22Rv1 (cell line): ENCODE measurements at regions not wholly inside any gene's neighbourhood (a gene's known extent, or its start where the extent isn't known, plus 50 kb on each side); places are given as distances from the start of the nearest gene placed in this dataset.

Experiments used
- H3K27ac ChIP-seq: fragments of 450-650 bp; 2 replicates; pipeline ENCODE4 v1.5.1; 2017
- ZFX ChIP-seq: fragments of 450-650 bp; IDR thresholded peaks from 2 replicates; pipeline ENCODE4 v1.6.1; 2017; ENCODE audit warnings: antibody characterized with exemption, borderline replicate concordance
- TF ChIP-seq, protein P1 (sequence below): fragments of 450-650 bp; IDR thresholded peaks from 2 replicates; pipeline ENCODE4 v1.5.1; 2017; ENCODE audit warnings: mild to moderate bottlenecking

DNA sequence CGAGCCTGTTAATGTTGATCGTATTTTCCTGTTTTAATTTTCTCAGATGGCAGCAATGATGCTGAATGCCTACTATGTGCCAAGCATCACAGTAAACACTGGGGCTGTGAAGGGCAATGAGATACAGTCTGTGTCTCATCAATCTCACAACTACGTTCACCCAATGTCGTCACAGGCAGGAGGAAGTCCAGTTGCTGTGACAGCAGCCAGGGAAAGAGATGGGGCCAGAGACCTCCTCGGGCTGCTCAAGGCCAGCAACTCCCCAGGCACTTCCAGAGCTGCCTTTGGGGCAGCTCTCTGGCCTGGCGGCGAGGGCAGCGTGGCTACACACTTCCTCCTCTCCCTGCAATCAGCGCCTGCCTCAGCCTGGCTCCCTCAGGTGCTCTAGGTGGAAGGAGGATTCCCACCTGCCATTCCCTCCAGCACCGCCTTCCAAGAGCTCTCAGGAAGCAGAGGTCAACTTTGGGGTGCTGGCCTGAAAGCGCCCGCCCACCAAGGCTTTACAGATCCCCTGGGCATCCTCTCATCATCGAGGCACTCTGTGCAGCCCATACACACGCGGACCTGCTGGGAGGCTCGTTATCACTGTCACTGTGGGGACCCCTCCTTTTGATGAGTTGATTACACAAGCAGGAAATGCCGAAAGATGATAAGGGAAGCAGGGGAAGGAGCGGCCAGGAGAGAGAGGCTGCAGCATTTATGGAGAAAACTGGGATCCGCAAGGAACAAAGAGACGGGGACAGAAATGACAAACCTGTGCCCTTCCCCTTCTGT, 159.2 kb downstream of the ZDHHC21 start:
- TF ChIP-seq, protein P1, sequence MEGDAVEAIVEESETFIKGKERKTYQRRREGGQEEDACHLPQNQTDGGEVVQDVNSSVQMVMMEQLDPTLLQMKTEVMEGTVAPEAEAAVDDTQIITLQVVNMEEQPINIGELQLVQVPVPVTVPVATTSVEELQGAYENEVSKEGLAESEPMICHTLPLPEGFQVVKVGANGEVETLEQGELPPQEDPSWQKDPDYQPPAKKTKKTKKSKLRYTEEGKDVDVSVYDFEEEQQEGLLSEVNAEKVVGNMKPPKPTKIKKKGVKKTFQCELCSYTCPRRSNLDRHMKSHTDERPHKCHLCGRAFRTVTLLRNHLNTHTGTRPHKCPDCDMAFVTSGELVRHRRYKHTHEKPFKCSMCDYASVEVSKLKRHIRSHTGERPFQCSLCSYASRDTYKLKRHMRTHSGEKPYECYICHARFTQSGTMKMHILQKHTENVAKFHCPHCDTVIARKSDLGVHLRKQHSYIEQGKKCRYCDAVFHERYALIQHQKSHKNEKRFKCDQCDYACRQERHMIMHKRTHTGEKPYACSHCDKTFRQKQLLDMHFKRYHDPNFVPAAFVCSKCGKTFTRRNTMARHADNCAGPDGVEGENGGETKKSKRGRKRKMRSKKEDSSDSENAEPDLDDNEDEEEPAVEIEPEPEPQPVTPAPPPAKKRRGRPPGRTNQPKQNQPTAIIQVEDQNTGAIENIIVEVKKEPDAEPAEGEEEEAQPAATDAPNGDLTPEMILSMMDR = no peak
- no peak for TF ChIP-seq ZFX
- H3K27ac ChIP-seq = no peak overlapping the region

DNA sequence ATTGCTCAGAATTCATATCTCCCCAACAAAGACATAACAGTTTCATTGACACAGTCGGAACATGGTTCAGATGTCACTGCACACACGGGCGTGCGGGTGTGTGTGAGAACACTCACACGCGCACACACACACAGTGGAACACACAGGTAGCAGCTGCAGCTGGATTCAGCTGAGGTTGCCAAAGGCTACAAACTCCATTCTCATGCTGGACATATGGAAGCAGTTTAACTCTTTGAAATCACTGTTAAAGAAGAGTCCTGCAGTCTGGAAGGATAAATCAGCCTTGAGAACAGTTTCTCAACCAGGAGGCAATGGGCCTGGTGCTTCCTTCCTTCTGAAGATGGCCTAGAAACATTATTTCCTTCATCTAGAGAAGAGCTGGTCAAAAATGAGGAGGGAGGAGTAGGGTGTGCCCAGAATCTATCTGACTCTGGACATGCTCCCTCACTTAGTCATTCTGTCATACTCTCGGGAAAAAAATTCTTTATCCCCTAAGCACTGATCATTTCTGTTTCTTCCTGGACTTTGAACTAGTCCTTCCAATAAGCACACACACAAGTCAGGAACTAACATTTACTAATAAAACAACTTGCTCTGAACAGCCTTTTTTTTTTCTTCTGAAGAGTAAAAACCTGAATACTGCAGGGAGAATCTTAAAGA, 160.6 kb downstream of the ZDHHC21 start:
- TF ChIP-seq ZFX = no peak
- TF ChIP-seq, protein P1 = no peak
- H3K27ac ChIP-seq = no peak overlapping the region

DNA sequence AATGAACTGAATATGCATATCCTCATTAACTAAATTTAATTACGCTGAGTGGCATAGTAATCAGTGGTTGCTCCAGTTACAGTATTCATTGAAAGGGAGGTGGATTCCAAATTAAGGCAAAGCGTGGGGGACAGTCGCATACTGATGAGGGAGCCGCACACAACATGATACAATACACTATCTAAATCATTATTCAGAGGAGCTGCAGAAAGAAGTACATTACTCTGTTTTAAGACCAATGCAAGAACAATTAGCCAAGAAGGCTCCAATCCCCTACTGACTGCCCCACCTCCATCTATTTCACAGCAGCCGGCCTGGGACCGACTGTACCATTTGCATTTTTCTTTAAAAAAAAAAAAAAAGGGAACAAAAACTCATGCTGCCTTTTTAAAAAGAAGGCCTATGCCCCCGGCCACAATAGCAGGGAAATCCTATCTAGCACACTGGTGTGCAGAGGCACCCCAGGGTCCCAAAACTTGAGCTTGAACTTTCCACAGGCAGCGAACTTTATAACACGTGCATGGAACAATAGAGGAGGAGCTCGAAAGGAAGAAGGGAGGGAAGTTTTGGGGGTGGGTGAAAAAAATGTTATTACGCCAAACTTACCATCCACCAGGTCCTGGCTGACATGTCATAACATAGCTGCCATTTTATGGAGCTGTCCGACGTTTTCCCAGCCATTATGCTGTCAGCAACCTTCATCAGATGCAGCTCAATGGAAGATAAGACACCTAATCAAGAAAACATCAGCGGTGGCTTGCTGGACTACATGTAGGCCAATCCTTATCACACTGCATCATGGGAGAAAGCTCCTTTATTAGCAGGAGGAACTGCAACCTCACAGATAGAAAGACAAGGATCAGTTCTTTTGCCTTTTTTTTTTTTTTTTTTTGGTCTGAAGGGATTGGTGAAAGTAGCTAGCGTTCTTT, 161.6 kb downstream of the ZDHHC21 start:
- H3K27ac ChIP-seq = no peak overlapping the region
- no peak for TF ChIP-seq ZFX
- TF ChIP-seq, protein P1 = no peak

DNA sequence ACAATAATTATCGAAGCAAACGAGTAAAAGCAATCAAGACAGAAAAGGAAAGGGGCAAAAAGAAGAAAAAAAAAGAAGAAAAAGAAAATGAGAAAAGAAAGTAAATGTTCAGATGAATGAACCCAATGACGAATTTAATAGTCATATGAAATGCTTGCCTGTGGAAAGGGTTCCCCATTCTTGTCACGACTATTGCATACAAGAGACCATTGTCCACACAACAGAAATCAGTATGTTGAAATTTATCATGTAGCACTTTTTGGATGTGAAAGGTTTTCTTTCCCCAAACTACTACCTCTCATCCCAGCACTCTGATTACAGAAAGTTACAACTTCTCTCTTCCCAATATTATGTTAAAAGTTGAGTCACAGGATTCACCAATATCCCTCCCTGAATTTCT, 162.4 kb downstream of the ZDHHC21 start:
- no peak overlapping the region for H3K27ac ChIP-seq
- no peak for TF ChIP-seq ZFX
- TF ChIP-seq, protein P1 = no peak

DNA sequence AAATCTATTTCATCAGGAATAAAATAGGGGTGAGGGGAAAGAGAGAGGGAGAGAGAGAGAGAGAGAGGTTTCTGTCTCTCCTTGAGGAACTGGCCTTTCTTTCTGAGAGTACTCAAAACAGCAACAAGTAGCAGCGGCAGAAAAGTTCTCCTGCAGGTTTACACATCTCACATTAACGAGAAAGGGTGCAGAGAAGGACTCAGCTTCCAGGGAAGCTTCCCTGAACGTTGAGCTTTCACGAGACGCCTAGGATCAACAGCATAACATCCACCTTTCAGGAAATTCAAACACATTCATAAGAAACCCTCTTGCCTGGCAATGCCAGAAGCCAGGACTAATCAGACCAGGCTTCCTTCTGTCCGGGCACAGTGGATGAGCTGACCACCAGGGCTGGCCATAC, 162.9 kb downstream of the ZDHHC21 start:
- TF ChIP-seq, protein P1 = no peak
- TF ChIP-seq ZFX = no peak
- H3K27ac ChIP-seq = no peak overlapping the region

DNA sequence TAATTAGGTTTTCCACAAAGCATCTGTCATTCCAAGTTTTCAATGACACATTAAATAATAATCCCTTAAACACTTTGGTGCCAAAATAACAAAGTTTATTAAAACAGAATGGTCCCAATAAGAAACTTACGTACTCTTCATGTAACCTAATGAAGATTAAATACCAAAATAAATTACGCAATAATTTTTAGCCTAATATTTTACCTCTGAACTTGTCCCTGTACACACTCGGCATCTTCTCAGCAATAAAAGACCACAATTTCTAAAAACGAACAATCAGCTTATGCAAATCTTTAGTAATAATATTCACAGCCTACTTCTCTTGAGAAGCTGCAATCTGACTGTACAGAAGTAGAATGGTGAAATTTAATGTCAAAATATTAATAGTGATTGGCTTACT, 163.6 kb downstream of the ZDHHC21 start:
- no peak overlapping the region for H3K27ac ChIP-seq
- TF ChIP-seq, protein P1 = no peak
- TF ChIP-seq ZFX = no peak

DNA sequence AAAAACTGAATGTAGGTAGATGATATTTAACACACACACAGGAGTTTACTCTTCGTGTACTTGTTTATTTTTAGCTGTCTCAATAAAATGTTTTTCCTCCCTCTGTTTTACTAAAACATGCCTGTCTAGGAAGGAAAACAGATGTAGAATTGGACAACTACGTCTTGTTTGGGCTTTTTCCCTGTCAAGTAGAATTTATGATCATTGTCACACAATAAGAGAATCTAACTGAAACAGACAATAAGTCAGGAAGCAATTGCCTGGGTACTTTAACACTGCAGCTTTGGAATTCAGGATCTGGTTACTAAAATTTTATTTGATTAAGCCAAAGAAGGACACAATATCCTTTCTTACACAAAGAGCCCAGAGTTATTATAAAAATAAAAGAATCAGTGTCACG, 164.2 kb downstream of the ZDHHC21 start:
- H3K27ac ChIP-seq = no peak overlapping the region
- TF ChIP-seq, protein P1 = no peak
- TF ChIP-seq ZFX = no peak
